ENCODE measurements at regions not wholly inside any gene's neighbourhood (a gene's known extent, or its start where the extent isn't known, plus 50 kb on each side); places are given as distances from the start of the nearest gene placed in this dataset.

GRCh38 chr17:51487947-51488346 is 227.6 kb downstream of the UTP18 start:
- TF ChIP-seq POLR2AphosphoS5 (IDR thresholded peaks at IDR 0.05; ENCODE audit: low read depth, low read length) (no peak), POU2F2 (IDR thresholded peaks at IDR 0.05; ENCODE audit: low read depth, low read length) (no peak), PAX5 (IDR thresholded peaks at IDR 0.05; ENCODE audit: insufficient read depth, low read length, severe bottlenecking) (no peak), TAF1 (IDR thresholded peaks at IDR 0.05; ENCODE audit: low read depth, low read length) (no peak), POLR2A (IDR thresholded peaks at IDR 0.05; ENCODE audit: low read depth, low read length) (no peak), SPI1 (IDR thresholded peaks at IDR 0.05; ENCODE audit: low read depth, low read length) (no peak)

All from GM12891 (cell line).